EH (cell line): ENCODE measurements at regions not wholly inside any gene's neighbourhood (a gene's known extent, or its start where the extent isn't known, plus 50 kb on each side); places are given as distances from the start of the nearest gene placed in this dataset.
"Not testable (repeated sequence)": the region's sequence is repeated elsewhere in the genome, so short reads cannot be mapped to it uniquely, and the experiment has no call there.

Experiments
- DNase-seq: peaks from one replicate; pipeline ENCODE4 v3.0.0-alpha.2; 2015; ENCODE audit warnings: low read depth

- DNase-seq, result peak; percentile 15
These were observed 50.4 kb downstream of the SHOC1 start for GRCh38 chr9:111744363-111744762.

- peak; percentile 74 for DNase-seq
These were observed 51.5 kb downstream of the SHOC1 start for GRCh38 chr9:111743275-111743674.

- DNase-seq, result no peak
These were observed 54.0 kb downstream of the SHOC1 start for GRCh38 chr9:111740739-111741138.

DNA sequence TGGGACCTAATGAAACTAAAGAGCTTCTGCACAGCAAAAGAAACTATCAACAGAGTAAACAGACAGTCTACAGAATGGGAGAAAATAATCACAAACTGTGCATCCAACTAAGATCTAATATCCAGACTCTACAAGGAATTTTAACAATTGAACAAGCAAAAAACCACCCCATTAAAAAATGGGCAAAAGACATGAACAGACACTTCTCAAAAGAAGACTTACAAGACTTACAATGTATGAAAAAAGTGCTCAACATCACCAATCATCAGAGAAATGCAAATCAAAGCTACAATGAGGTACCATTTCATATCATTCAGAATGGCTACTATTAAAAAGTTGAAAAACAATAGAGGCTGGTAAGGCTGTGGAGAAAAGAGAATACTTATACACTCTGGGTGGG lies 58.0 kb downstream of the SHOC1 start:
- DNase-seq, result no peak

DNA sequence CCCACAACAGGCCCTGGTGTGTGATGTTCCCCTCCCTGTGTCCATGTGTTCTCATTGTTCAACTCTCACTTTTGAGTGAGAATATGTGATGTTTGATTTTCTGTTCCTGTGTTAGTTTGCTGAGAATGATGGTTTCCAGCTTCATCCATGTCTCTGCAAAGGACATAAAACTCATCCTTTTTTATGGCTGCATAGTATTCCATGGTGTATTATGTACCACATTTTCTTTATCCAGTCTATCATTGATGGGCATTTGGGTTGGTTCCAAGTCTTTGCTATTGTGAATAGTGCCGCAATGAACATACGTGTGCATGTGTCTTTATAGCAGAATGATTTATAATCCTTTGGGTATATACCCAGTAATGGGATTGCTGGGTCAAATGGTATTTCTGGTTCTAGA lies 59.4 kb downstream of the SHOC1 start:
- DNase-seq, result not testable (repeated sequence)

DNA sequence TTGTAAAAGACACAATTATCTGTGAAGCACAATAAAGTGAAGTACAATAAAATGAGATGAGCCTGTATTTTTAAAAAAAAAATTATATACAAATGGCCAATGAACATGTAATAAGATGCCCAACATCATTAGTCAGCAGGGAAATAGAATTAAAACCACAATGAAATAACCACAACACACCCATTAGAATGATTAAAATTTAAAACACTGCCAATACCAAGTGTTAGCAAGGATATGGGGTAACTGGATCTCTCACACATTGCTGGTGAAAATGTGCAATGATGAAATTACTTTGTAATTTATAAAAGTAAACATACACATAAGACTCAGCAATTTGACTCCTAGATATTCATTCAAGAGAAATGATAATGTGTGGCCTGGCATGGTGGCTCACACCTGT lies 62.8 kb downstream of the SHOC1 start:
- DNase-seq, result peak; percentile 53

- peak; percentile 65 for DNase-seq
These were observed 63.7 kb downstream of the SHOC1 start for GRCh38 chr9:111730937-111731567.

DNA sequence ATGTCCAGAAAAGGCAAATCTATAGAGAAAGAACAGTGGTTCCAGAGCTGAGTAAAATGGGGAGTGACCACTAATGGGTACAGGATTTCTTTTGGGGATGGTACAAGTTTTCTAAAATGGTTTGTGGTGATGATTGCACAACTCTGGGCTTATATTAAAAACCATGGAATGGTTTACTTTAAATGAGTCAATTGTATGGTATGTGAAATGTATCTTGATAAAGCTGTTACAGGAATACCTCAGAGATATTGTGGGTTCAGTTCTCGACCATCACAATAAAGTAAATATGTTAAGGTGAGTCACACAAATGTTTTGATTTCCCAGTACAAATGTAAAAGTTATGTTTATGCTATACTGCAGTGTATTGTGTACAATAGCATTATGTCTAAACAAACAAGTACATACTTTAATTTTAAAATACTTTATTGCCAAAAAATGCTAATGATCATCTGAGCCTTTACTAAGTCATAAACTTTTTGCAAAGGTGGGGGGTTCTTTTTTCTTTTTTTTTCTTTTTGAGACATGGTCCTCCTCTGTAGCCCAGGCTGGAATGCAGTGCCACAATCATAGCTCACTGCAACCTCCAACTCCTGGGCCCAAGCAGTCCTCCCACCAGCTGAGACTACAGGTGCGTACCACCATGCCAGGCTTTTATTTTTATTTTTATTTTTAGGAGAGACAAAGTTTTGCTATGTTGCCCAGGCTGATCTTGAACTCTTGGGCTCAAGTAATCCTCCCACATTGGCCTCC lies 65.9 kb downstream of the SHOC1 start:
- DNase-seq, result peak; percentile 93

DNA sequence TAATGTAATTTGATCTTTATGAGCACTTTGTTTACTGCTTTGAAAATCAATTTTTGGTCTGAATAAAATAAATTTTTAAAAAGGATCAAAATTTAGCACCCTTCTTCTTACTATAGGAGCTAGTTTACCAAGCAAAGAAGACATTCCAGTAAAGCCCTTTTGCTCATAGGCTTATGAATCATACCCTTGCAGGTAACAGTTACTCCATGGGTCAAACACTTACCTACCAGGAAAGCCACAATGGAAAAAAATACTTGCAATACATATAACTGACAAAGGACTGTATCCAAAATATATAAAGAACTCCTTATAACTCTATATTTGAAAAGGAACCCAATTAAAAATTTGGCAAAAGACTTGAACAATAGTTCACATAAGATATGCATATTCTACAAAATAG lies 66.6 kb downstream of the SHOC1 start:
- no peak for DNase-seq

GRCh38 chr9:111726949-111727348 lies 65.5 kb downstream of the GNG10 start:
- no peak for DNase-seq

DNA sequence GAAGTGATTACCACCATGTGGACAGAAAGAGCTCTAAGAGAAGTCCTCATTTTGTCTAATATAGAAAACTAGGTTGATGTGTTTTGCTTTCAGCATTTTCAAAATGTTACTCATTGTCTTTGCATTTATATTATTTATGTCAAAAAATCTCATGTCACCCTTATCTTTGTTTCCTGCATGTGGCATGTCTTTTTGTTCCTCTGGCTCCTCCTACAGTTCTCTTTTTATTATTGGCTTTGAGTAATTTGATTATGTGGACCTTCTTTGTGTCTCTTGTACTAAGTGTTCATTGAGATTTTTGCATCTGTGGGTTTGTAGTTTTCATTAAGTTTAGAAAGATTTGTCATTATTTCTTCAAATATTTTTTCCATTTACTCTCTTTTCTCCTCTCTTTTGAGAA lies 58.8 kb downstream of the GNG10 start:
- DNase-seq, result peak; percentile 30
